IPS DF 6.9 (cell line): ENCODE measurements at regions not wholly inside any gene's neighbourhood (a gene's known extent, or its start where the extent isn't known, plus 50 kb on each side); places are given as distances from the start of the nearest gene placed in this dataset.
"Not testable (repeated sequence)": the region's sequence is repeated elsewhere in the genome, so short reads cannot be mapped to it uniquely, and the experiment has no call there.

ENCODE experiments used
- DNase-seq: peaks from one replicate; pipeline ENCODE4 v3.0.0-alpha.2; 2013; ENCODE audit warnings: low read depth, low spot score
- H3K27ac ChIP-seq: one replicate; pipeline ENCODE4 v1.5.1; 2013; ENCODE audit warnings: low read length, control low read depth
- H3K27me3 ChIP-seq: 2 replicates; pipeline ENCODE4 v1.6.1; 2013; ENCODE audit warnings: mild to moderate bottlenecking, low read length; ENCODE audit not compliant: control insufficient read depth, insufficient read depth
- H3K36me3 ChIP-seq: 2 replicates; pipeline ENCODE4 v1.6.1; 2013; ENCODE audit warnings: low read length; ENCODE audit not compliant: control insufficient read depth, insufficient read depth
- H3K4me1 ChIP-seq: 2 replicates; pipeline ENCODE4 v1.6.1; 2013; ENCODE audit warnings: low read length; ENCODE audit not compliant: control insufficient read depth, insufficient read depth
- H3K4me3 ChIP-seq: 2 replicates; pipeline ENCODE4 v1.5.1; 2013; ENCODE audit warnings: mild to moderate bottlenecking, low read length
- H3K9me3 ChIP-seq: 2 replicates; pipeline ENCODE4 v1.6.1; 2013; ENCODE audit warnings: low read length, inconsistent platforms; ENCODE audit not compliant: control insufficient read depth, insufficient read depth
- WGBS: extraction: QIAGEN DNeasy Blood & Tissue Kit; methylation state at CpG from one replicate; pipeline ENCODE4 v1.1.7; 2013; ENCODE audit warnings: mixed read lengths, missing lambda C conversion rate; ENCODE audit not compliant: insufficient read length, insufficient coverage; 5-methylcytosine and 5-hydroxymethylcytosine counted together

GRCh38 chr10:45111509-45111908 lies 110.8 kb downstream of the ZNF22 start:
- Histone ChIP-seq H3K4me1 (no peaks in the 10 kb centered on the region), H3K27me3 (no peaks in the 10 kb centered on the region), H3K4me3 (no peak overlapping the region), H3K9me3 (no peaks in the 10 kb centered on the region), H3K27ac (no peak overlapping the region), H3K36me3 (no peaks in the 10 kb centered on the region)
- DNase-seq, result no peak
- 100% methylated on average over 3 of the region's 5 CpGs for WGBS

- H3K36me3 ChIP-seq, H3K27me3 ChIP-seq, H3K4me1 ChIP-seq, DNase-seq, H3K27ac ChIP-seq, H3K4me3 ChIP-seq, H3K9me3 ChIP-seq: not testable (repeated sequence)
- no CpG with 5 or more reads among the region's 2 CpGs for WGBS
These were observed 117.2 kb downstream of the ZNF22 start for GRCh38 chr10:45117940-45118339.

GRCh38 chr10:45118929-45119328 lies 118.2 kb downstream of the ZNF22 start:
- WGBS, result no CpG with 5 or more reads among the region's 3 CpGs
- Histone ChIP-seq H3K4me3 (no peak overlapping the region), H3K27me3 (no peaks in the 10 kb centered on the region), H3K4me1 (no peaks in the 10 kb centered on the region), H3K9me3 (no peaks in the 10 kb centered on the region), H3K36me3 (no peaks in the 10 kb centered on the region), H3K27ac (no peak overlapping the region)
- no peak for DNase-seq

- whole genome bisulfite sequencing, result no CpG with 5 or more reads among the region's 7 CpGs
- not testable (repeated sequence) for H3K4me3 ChIP-seq, H3K9me3 ChIP-seq, H3K27ac ChIP-seq, H3K36me3 ChIP-seq, H3K4me1 ChIP-seq, H3K27me3 ChIP-seq, DNase-seq
These were observed 121.6 kb downstream of the ZNF22 start for GRCh38 chr10:45122180-45122860.

GRCh38 chr10:45135443-45136198 lies 134.9 kb downstream of the ZNF22 start:
- DNase-seq, result no peak
- Histone ChIP-seq H3K4me1 (no peaks in the 10 kb centered on the region), H3K27ac (no peak overlapping the region), H3K9me3 (no peaks in the 10 kb centered on the region), H3K36me3 (no peaks in the 10 kb centered on the region), H3K4me3 (no peak overlapping the region), H3K27me3 (no peaks in the 10 kb centered on the region)
- WGBS, result no CpG with 5 or more reads among the region's 12 CpGs

DNA sequence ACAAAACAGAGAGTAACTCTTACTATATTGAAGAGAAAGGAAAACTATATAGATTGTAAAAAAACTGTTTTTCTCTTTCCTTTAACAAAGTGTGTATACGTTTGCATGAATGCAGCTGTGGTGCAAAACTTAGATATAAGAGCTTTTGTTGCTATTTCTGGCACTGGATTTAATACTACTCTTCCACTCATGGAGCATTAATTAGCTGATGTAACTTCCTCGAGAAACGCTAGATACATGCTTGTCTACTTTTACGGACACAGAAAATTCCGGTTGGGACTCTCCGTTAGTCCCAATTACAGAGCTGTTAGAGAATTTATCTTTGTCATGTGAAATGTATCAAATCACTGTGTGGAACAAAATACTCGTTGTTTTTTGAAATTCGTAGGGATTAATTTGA lies 135.5 kb downstream of the ZNF22 start:
- Histone ChIP-seq H3K36me3 (no peaks in the 10 kb centered on the region), H3K4me1 (no peaks in the 10 kb centered on the region), H3K4me3 (no peak overlapping the region), H3K27ac (no peak overlapping the region), H3K9me3 (no peaks in the 10 kb centered on the region), H3K27me3 (no peaks in the 10 kb centered on the region)
- WGBS, result no CpG with 5 or more reads among the region's 8 CpGs
- DNase-seq, result no peak

GRCh38 chr10:45144326-45145070 lies 143.8 kb downstream of the ZNF22 start:
- Histone ChIP-seq H3K36me3 (no peaks in the 10 kb centered on the region), H3K4me3 (no peak overlapping the region), H3K27ac (no peak overlapping the region), H3K27me3 (no peaks in the 10 kb centered on the region), H3K4me1 (no peaks in the 10 kb centered on the region), H3K9me3 (no peaks in the 10 kb centered on the region)
- no CpG with 5 or more reads among the region's 3 CpGs for WGBS
- no peak for DNase-seq

- DNase-seq, H3K36me3 ChIP-seq, H3K4me1 ChIP-seq, H3K27me3 ChIP-seq, H3K4me3 ChIP-seq, H3K27ac ChIP-seq, H3K9me3 ChIP-seq: not testable (repeated sequence)
- no CpG with 5 or more reads among the region's 1 CpG for WGBS
These were observed 144.4 kb downstream of the ZNF22 start for GRCh38 chr10:45145143-45145542.

- no CpG with 5 or more reads among the region's 3 CpGs for whole genome bisulfite sequencing
- no peak overlapping the region for H3K4me3 ChIP-seq
These were observed 146.3 kb downstream of the ZNF22 start for GRCh38 chr10:45147000-45147399.

DNA sequence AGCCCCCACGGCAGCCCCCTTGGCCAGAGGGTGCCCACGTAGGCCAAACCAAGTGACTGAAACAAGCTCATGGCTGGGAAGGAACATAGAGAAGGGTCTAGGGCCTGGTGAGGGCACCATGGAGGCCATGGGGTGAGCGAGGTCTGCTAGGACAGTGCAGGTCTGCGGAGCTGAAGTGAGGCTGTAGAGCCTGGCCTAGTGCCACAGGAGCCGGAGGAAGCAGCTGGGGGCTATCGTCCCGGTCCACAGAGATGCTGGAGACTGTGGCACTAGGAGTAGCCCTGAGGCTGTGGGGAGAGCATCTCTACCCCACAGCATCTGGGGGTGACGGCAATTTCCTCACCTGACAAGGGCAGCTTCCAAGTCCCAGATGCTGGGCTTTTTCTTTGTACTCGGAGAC lies 150.3 kb downstream of the ZNF22 start:
- no peak for DNase-seq
- H3K9me3 ChIP-seq, result no peaks in the 10 kb centered on the region
- H3K27ac ChIP-seq, result no peak overlapping the region
- WGBS, result no CpG with 5 or more reads among the region's 9 CpGs
- H3K27me3 ChIP-seq, result no peaks in the 10 kb centered on the region
- H3K36me3 ChIP-seq, result no peaks in the 10 kb centered on the region
- no peaks in the 10 kb centered on the region for H3K4me1 ChIP-seq
- H3K4me3 ChIP-seq, result no peak overlapping the region

More at GRCh38 chr10:45147000-45147399, 146.3 kb downstream of the ZNF22 start:
- Histone ChIP-seq H3K27ac (no peak overlapping the region), H3K4me1 (no peaks in the 10 kb centered on the region), H3K27me3 (no peaks in the 10 kb centered on the region), H3K9me3 (no peaks in the 10 kb centered on the region), H3K36me3 (no peaks in the 10 kb centered on the region)
- no peak for DNase-seq
